ENCODE measurements at regions not wholly inside any gene's neighbourhood (a gene's known extent, or its start where the extent isn't known, plus 50 kb on each side); places are given as distances from the start of the nearest gene placed in this dataset.
A peak's percentile ranks its signal among the peaks of the same experiment; 100 is the strongest.

GRCh38 chr10:4482659-4483058 lies 343.3 kb upstream of the AKR1E2 start:
- DNase-seq (ENCODE audit: low read depth), result no peak

DNA sequence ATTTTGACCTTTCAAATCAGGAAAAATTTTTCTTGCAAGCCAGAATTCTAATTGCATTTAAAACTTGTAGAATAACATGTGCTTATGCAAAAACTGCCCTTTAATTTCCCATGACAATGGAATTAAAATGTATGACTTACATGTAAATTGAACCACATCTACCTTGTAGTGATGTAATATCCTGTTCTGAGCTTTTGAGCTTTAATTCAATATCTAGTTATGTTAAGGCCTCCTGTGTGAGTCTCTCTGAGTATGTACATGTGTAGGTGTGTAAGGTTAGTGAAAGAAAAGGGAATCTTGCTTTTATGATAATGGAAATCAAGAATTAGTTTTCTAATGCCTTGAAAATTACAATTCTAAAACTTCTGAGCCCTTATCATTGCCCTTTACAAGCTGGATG lies 344.8 kb upstream of the AKR1E2 start:
- DNase-seq (ENCODE audit: low read depth), result no peak

DNA sequence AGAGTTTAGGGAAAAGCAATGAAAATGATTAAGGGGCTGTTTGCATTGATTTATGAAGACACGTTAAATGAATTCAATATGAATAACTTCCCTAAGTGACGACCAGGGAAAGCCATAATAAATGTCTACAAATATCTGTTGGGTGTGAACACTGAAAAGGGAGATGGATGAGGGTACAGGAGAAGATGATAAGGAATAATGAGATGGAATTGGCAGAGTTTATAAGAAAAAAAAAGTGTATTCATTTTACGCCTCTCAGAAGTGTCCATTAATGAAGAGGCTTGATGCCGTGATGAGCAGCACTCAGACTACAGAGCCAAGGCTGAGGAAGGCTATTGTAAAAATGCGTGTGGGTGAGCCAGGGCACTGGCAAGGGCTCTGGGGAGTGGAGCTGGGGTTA lies 346.7 kb upstream of the AKR1E2 start:
- no peak for DNase-seq (ENCODE audit: low read depth)

- no peak for DNase-seq (ENCODE audit: low read depth)
These were observed 348.3 kb upstream of the AKR1E2 start for GRCh38 chr10:4477664-4478063.

DNA sequence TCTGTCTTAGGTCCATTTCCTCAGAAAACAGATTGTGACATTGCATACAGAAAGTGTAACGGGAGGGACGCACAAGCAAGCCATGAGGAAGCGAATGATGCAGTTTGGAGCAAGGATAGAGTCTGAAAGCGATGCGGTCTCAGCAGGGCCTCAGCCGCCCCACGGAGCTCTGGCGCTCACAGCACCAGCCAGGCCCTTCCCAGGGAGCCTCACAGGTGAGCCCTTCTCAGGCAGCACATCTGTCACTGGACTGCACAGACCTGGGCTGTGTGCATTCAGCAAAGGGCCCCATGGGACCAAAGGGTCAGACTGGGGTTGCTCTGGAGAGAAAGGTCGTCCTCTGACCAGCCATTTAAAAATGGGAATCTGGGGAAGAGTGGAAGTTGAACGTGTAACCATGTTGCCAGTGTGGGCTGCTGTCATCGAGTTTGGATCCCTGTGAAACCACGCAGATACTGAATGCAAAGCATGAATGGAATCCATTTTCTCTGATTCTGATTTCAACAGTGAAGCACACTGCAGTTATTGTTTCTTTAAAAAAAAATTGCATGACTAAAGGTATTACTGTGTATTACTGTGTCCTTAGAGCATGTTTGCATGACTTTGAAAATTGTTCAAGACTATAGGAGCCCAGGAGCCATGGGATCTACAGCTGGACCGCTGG lies 350.0 kb upstream of the AKR1E2 start:
- no peak for DNase-seq (ENCODE audit: low read depth)

DNA sequence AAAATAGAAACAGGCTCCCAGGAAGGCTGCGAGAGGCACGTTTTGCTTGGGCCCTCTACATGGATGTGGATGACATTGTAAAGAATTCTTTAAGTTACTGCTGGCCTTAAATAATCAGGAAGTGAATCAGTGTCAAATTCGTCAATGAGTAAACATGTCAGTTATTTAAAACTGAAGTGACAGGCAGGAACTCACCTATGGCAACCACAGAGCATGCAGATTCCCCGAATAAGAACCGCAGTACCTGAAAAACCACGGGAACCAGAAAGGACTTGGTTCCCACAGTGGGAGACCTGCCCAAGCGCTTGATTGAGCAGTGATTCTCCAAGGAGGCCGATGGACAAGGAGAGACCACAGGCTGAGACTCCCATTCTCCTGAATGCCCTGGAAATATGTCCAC lies 351.2 kb upstream of the AKR1E2 start:
- DNase-seq (ENCODE audit: low read depth), result no peak

DNA sequence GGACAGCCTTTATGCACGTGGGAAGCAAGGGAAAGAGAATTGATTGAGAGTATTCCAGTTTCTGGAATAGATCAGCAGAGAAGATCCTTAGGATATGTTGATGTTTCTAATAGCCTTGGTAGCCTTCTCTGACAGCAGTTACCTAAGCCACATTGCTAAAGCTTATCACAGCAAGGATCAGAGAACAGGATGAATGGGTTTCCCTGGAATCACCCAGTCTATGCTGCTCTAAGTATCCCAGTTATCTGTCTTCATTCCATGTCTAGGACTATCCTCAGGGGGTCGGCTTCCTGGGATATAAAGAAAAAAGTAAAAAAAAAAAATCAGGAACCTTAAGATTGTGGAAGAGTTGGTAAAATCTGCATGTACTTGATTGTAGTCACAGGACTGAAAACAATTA lies 352.0 kb upstream of the AKR1E2 start:
- no peak for DNase-seq (ENCODE audit: low read depth)

DNA sequence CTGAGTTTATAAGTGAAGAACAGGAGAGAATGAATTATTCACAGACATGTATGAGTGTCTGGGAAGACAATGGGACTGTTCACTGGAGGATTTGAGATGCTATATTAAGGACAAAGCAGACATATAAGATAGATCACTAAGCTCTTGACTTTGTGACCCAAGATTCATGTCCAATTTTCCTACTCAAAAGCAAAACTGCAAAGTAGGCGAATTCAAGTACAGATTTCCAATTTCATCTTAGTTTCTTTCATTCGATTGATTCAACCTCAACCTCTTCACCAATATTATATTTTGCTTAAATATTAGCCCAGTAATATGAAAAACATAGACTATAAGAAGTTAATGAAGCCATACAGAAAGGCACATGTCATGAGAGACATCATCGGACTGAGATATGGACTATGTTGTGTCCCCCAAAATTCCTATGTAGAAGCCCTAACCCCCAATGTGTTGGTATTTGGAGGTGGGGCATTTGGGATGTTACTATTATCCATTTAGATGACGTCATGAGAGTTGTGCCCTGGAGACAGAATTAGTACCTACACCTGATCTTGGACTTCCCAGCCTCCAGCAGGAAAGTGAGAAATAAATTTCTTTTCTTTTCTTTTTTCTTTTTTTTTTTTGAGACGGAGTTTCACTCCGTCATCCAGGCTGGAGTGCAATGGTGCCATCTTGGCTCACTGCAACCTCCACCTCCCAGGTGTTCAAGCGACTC lies 353.7 kb upstream of the AKR1E2 start:
- DNase-seq (ENCODE audit: low read depth), result no peak

- DNase-seq (ENCODE audit: low read depth), result peak; percentile 67
These were observed 355.7 kb upstream of the AKR1E2 start for GRCh38 chr10:4470231-4470835.

GRCh38 chr10:4467481-4467880 lies 358.5 kb upstream of the AKR1E2 start:
- no peak for DNase-seq (ENCODE audit: low read depth)

DNA sequence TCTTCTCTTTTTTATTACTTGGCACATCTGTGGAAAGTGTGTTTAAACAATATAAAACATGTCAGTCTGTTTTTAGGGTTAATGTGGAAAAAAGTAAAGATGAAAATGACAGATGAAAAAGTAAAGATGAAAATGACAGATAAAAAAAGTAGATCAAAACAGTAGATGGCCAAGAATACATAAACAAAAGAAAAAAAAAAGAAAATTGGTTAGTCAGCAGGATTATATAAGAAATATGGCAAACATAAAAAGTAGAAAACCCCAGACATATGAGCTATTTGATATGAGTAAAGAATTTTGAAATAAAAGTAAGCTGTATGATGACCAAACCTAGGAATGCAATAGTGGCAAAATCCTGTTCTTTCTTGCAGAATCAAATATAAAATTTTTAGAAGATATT lies 365.7 kb upstream of the AKR1E2 start:
- no peak for DNase-seq (ENCODE audit: low read depth)

- no peak for DNase-seq (ENCODE audit: low read depth)
These were observed 366.5 kb upstream of the AKR1E2 start for GRCh38 chr10:4459531-4459930.

DNA sequence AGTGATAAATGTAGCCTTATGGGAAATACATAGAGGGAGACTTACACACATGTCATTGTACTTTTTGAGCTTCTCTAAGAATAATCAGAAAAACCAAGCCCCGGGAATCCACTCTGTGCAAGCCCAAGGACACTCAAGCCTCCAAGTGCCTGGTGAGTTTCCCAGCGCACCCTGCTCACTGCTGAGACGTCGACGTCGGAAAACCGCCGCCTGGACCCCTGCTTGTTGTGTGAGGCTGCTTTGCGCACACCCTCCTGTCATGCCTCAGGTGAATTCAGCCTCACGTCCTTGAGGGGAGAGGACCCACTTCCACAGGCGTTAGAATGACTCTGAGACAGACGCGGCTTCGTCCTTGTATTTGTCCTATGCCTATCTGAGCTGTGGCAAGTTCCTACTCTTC lies 368.4 kb upstream of the AKR1E2 start:
- no peak for DNase-seq (ENCODE audit: low read depth)

DNA sequence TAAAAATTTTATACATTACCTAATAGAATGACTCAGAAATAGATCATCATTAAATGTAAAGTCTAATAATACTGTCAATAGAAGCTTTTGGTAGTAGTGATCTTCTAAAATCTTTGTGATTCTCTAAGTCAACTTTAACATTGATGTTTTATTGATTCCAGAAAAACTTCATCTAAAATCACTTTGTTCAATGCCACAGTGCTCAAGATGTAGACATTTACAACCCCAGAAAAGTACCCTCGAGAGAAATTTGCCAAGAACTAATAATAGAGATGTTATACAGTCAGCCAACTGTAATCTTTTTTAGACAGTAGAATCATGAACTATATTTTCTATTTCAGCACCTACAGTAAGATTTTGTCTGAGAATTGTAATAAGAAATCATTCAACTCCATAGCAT lies 369.2 kb upstream of the AKR1E2 start:
- DNase-seq (ENCODE audit: low read depth), result no peak

- no peak for DNase-seq (ENCODE audit: low read depth)
These were observed 369.7 kb upstream of the AKR1E2 start for GRCh38 chr10:4456279-4456678.

- DNase-seq (ENCODE audit: low read depth), result no peak
These were observed 372.1 kb upstream of the AKR1E2 start for GRCh38 chr10:4453950-4454349.

- no peak for DNase-seq (ENCODE audit: low read depth)
These were observed 372.7 kb upstream of the AKR1E2 start for GRCh38 chr10:4453276-4453675.

DNA sequence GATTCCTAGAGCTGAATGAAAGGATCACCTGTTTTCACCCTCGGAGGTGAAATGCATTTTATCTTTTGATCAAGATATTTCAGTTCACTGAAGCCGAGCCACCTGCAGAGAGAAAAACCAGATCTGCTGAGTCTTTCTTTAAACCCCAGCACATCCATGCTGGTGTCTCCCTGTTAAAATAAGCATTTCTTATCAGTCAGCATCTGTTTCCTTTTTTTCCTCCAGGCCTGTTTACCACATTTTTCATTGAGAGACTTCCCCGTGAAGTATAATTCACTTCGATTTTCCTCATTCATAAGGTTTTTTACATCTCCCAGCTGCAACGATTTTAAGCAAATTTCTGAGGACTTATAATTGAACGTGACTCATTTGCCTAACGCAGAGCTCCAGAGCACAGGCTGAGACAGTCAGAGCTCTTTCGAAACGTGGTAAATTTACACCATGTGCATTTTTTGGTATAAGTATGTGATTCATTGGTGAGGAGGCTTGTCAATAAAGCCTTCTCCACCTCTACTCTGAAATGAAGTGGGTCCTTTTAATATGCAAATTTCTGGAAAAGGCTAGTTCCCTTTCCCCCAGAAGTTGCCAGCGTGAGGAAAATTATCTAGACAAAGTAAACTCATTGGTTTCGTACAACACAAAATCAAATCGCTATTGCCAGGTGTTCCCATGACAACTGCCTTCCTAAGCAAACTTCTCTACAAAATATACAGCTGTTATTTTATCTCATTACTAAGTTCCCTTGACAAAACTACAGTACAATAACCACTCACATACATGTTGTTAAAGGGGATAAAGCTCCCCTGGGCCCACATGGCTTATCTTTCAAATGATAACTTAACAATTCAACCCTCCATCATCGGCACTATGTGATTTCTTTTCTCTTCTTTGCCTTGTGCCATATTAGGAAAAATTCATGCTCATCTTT lies 374.8 kb upstream of the AKR1E2 start:
- DNase-seq (ENCODE audit: low read depth), result peak; percentile 91

- no peak for DNase-seq (ENCODE audit: low read depth)
These were observed 375.8 kb upstream of the AKR1E2 start for GRCh38 chr10:4450169-4450568.

DNA sequence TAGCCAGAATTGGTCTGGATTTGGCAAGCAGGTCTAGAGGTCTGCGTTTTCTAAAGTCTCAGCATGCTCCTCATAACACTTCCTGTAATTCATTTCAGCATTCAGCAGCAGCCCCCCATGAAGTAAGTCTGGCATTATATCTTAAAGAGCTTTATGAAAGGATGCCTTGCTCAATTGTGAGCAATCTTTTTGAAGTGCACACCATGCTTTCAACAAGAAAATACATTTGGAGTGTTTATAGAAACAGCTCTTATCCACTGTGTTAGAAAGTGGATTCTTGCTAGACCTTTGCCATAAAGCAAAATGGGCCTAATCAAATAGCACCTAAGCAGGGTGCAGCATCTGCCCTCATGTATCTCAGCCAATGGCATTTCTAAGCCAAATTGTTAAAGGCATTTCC lies 378.0 kb upstream of the AKR1E2 start:
- DNase-seq (ENCODE audit: low read depth), result no peak

DNA sequence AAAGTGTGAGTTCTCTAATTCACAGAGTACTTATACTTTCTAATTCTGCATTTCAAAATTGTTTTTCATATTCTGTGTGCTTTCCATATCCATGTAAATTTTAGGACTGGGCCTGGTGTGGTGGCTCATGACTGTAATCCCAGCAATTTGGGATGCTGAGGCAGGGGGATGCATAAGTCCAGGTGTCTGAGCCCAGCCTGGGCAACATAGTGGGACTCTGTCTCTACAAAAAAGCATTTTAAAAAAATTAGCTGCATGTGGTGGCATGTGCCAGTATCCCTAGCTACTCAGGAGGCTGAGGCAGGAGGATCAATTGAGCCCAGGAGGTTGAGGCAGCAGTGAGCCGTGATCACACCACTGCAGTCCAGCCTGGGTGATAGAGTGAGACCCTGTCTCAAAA lies 382.6 kb upstream of the AKR1E2 start:
- DNase-seq (ENCODE audit: low read depth), result no peak

GRCh38 chr10:4442296-4442695 lies 383.7 kb upstream of the AKR1E2 start:
- DNase-seq (ENCODE audit: low read depth), result no peak

DNA sequence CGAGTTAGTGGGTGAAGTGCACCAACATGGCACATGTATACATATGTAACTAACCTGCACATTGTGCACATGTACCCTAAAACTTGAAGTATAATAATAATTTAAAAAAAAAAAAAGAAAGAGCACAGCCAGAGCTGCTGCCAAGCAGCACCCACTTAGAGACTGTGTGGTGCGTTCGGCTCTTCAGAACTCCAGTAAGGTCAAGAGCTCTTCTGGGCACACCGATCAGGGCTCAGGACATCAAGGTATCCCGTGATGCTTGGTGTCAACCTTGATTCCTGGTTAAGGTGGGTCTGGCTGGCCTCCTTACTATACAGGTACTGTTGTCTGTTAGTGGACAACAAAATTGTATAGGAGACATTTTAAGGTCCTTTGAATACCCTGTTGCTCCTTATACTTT lies 385.7 kb upstream of the AKR1E2 start:
- DNase-seq (ENCODE audit: low read depth), result no peak

Measured in GM04504 (cell line).